SKM-1 (cell line): ENCODE measurements at regions not wholly inside any gene's neighbourhood (a gene's known extent, or its start where the extent isn't known, plus 50 kb on each side); places are given as distances from the start of the nearest gene placed in this dataset.

Source experiments
- DNase-seq: peaks from one replicate; lab custom pipeline; 2025; ENCODE audit not compliant: unreplicated experiment; lab: John Stamatoyannopoulos, UW

DNA sequence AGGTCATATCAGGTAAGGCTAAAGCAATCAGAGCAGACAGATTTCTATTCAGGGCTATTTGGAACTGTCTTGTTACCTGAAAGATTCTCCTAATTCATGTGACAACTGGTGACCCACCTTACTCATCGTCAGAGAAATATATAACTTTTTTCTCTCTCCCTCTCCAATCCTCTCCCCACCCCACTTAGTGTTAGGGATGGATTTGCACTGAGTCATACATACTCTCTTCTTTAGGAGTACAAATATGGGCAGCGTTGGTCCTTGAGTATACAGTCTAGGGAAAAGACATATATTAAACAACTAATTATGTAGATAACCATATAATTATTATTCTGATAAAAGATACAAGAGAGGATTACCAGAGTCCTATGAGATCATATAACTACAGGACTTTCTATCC is 246.3 kb downstream of the HHIPL2 start:
- no peak for DNase-seq

DNA sequence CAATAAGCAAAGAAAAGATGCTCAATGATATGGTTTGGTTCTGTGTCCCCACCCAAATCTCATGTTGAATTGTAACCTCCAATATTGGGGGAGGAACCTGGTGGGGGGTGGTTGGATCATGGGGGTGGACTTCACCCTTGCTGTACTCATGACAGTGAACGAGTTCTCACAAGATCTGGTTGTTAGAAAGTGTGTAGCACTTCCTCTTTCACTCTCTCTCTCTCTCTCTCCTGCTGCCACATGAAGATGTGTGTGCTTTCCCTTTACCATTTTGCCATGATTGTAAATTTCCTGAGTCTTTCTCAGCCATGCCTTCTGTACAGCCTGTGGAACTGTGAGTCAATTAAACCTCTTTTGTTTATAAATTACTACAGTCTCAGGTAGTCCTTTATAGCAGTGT is 248.4 kb downstream of the HHIPL2 start:
- no peak for DNase-seq

DNA sequence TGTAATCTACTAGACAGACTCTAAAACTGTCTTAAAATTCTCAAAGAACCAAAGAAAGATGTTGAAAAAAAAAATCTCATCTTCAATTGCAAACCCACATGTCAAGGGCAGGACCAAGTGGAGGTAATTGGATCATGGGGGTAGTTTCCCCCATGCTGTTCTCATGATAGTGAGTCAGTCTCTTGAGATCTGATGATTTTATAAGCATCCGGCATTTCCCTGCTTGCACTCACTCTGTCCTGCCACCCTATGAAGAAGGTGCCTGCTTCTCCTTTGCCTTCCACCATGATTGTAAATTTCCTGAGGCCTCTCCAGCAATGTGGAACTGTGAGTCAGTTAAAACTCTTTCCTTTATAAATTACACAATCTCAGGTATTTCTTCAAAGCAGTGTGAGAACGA is 257.0 kb downstream of the HHIPL2 start:
- DNase-seq = no peak

DNA sequence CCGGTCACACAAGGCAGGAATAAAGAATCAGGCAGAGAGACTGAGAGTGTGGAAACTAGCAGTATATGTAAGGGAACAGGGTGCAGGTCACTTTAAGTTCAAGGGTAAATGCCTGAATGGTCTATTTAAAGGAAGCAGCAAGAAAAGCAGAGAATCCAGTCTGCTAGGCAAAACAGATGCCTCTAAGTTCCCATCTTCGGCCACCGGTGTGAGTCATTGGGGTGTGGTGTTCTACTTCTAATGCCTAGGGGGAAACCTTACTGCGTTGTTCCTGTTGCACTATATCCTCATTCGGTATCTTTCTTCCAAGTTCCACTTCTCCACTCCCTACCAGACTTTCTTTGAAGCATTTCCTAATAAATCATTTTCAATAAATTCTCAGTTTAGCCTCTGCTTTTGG is 259.9 kb downstream of the HHIPL2 start:
- DNase-seq = peak; percentile 70

DNA sequence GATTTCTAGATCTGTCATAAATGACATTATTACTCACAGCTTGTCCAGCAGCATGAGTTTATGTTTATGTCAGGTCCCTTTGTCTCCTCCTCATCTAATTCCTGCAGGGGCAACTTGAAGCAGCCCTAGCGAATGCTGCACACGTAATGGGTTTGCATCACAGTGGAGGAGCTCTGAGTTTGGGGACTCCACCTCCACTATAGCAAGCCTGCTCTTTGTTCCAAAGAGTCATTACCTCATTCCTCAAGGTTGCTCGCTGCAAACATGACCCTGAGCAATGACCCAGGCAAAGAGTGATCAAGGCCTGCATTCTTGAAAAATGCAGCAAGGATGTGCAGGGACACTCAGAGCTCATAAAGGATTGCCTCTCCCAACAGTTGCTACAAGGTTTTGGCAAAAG is 261.9 kb downstream of the HHIPL2 start:
- no peak for DNase-seq

DNA sequence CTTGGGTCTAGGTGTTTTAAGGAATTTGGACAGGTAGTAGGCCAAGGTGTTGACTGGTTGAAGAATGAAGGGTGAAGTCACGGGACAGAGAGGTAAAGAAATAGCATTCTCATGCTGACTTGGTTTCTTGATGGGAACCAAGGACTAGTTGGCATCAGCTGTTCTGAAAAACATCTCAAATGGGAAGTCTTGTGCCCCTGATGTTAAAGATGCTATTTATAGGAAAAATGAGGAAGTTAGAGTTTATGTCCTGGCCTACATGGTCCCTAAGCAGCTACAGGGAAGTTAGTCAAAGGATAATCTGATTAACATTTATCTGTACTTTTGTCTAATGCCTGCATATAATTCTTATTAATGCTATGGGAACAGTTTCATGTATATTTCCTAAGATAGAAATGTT is 262.4 kb downstream of the HHIPL2 start:
- peak; percentile 39 for DNase-seq

DNA sequence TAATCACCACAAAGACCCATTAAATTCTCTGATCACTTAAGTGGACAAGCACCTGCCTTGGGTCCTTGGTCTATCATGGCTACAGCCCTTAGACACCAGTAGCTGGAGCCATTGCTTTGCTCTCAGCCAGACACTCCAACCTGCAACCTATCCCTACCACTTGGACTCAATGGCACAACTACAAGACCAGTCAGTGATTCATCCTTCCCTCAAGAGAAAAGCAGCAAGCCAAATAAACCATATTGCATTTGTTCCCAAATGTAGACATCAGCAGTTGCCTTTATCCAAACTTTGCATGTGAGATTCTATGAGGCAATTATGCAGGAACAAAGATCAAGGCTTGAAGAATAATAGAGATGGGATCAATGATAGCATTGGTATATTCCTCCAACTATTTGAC is 263.4 kb downstream of the HHIPL2 start:
- DNase-seq = no peak

DNA sequence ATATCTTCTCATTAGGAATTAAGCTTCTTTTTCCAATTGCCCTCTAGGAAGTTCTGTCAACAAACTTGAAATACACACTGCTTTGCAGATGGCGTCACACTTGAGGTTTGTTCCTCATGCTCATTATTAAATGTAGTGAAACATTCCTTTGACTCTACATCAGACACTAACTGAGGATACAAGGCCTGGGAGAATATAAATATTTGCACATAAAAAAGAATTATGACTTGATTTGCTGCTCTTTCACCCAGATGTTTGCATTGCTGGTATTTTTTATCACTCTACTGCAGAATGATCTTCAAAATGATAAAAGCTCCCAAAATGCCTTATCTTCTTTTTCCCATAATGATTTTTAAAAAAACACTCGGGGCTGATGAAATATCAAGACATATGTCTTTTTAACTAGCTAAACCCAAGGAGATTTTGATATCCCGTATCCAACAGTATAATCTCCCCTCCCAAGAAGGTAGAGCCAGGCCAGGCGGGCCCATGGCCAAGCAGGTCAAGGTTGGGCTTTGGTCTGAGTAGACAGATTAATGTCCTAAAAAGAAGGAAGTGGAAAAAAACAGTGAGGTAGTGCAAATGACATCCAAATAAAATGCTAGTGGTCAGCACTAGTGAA is 264.6 kb downstream of the HHIPL2 start:
- no peak for DNase-seq

DNA sequence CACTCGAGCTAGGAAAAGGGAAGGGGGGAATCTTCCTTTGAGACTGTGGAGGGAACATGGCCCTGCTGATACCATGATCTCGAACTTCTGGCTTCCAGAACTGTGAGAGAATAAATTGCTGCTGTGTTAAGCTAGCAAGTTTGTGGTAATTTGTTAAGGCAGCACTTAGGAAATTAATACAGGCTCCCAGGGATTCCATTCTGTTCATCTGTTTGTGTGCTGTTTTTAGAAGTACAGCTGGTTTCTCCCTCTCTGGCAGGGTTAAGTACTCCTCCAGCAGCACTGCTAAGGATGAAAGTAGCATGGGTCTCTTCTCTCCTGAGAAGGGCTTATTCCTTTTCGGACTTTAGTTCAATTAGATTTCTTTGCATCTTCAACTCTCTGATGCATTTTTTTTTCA is 268.3 kb downstream of the HHIPL2 start:
- no peak for DNase-seq

DNA sequence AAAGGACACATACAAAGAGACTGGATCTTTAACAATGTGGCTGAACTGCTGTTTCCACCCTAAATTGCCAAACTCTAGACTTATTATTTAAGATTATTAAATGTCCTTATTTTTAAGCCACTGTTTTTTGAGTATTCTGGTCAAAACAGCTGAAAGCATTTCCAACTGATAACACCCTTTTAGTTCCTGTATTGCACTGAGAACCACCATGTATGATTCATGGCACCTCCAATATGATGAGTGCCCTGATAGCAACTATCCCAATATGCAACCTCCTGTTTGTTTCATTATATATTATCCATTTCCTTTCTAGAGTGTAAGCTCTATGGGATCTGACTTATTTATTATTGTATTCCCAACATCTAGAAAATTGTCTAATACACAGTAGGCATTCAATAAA is 269.4 kb downstream of the HHIPL2 start:
- DNase-seq = no peak

DNA sequence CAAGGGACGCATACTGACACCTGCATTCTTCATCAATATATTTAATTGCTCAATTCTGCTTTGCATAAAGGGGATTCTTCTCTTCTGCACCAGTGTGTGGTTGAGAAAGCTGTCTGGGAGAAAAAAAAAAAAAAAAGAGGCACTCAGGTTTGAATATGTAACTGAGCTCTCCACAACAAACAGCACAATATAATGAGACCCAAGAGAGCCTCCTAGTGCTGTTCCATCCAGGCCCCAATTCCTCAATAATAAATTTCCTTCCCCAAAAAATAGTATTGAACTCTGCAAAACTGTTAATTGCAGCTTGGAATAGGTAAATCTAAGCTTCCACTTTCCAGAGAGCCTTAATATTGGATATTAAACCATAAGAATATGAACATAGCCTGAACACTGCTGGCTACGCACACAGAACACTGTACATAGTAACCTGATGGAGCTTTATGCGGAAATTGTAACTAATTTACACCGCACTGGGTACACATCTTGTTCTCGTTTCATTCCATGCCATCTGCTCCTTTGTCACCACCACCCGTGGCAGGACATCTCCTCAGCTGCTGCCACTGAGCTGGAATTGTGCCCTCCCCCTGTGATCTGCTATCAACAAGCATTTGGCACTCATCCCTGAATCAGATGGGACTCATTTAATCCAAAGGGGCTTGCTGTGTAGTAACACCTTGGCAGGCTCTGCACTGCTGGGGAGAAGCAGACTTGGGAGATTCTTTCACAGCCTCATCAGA is 272.0 kb downstream of the HHIPL2 start:
- DNase-seq = no peak

DNA sequence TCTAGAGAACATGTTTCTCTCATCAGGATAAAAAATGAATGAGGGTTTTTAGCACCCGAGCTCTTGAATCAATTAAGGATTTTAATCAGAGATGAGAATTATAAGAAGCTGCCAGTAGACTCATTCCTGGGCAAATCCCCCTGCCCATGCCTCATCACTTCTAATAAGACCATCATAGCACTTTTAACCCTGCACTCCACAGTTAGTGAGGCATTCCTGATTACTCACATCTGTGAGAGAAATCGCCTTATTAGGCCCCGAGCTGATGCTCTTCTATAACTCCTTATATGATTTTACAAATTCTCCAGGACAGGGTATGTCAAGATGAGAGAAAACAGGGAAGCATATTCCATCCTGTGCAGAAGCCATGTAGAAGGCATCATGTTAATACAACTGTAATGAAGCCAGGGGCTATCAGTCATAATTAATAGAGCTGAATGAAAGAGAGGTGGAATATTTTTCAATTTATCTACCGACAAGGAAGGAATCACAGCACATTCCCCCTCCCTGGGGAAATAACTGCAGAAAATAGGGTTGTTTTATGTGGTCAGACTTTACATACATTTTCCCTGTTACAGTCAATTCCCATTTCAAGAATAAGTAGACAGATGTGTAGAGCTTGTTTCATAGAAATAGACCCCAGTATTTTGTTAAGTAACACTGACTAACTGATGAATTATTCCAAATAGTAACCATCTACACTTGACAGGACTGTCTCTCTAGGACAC is 272.7 kb downstream of the HHIPL2 start:
- DNase-seq = no peak

DNA sequence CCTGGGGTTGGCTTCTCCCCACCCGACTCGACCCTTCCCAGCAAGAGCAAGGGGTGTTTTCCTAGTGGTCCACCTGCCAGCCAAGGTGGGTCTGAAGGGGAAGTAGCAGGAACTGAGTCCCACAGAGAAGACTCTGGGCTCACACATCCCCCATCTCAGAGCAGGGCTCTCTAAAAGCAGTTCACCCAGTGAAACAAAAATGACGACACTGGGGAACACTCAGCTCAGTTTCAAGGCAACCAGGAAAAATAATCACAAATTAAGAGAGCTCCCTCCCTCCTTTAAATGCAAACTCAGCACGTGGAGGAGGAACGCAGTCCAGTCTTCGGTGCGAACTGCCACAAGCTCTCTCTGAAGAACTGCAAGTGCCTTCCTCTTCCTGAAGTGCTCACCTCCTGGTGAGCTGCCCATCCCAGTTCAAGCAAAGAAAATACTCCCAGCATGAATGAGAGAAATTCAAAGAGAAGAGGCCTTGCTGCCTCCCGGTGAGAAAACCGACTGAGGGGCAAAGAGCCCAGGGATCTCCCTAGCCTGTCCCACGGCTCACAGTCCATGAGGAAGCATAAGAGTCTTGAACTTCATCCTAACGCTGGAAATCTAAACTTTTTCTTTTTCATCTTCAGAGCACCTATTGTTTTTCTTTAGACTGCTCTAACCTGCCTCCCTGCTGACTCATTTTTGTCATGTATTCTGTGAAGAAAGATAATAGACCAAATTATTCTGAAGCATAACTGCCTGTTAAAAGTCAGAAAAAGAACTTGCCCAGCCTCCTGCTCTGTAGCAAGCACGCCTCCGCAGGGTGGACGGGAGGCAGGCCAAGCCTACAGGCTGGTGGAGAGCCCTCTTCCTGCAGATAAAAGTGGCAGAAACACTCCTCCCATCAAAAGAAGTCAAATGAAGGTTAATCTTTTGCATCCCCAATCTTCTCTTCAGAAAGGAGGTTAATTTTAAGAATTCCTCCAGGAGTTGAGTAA is 281.4 kb downstream of the HHIPL2 start:
- DNase-seq = no peak

DNA sequence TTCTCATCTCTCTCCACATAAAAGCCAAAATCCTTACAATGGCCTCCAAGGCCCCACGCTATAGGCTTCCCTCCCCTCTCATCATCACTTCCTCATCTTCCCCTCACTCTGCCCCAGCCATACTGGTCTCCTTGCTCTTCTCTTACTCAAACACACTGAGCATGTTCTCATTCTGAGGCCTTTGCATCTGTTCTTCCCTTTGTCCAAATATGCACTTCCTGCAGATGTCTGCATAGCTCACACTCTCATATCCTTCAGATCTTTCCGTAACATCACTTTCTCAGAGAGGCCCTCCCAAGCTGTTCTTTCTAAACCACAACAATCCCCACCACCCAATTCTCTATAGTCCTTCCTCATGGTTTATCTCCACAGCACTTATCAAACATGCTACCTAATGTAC is 284.1 kb downstream of the HHIPL2 start:
- DNase-seq = no peak

DNA sequence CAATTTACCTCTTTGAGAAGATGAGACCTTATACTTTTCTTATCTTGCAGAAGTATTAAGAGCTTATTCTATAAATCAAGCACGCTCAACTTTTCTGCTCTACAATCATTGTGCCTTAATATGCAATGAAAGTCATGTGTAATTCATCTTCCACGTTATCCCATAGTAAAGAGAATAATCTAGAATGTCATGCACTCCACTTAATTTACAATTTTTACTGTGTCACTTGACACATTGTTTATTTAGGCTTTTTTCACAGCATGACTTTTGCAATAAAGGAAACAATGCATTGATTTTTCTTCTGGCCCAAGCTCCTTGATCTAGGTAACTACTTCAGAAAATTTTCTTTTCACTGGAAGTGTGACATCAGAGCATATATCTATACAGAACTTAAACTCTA is 290.9 kb downstream of the HHIPL2 start:
- no peak for DNase-seq

DNA sequence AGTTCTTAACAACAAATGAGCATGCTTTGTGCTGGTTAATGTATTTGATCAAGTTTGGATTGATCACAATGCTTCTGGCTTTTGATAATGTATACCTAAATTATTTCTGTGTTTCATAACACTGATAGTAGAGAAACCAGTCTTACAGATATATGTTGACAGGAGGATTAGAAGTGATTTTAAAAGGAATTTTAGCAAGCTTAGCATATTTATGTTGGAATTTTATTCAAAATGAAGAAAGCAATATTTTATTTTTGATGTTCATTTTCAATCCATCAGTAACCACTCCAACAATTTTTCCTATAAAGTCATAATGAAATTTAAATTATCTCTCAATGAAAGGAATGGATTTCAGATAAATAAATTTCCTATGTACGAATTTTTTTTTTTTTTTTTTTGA is 291.8 kb downstream of the HHIPL2 start:
- DNase-seq = no peak

DNA sequence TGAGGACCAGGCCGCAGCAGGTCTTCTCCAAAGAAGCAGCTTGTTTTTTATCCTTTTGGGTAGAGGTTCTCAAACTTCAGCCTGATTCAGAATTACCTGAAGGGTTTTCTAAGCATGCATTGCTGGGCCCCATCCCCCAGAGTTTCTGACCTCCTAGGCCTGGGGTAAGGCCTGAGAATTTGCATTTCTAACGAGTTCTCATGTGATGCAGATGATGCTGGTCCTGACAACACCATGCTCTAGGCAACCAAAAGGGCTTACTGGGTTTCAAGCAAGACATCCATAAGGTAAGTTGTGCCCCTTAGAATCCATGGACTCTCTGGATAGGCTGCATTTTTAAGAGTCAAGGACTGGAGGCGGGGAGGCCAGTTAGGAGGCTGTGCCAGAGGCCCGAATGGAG is 295.1 kb downstream of the HHIPL2 start:
- no peak for DNase-seq

DNA sequence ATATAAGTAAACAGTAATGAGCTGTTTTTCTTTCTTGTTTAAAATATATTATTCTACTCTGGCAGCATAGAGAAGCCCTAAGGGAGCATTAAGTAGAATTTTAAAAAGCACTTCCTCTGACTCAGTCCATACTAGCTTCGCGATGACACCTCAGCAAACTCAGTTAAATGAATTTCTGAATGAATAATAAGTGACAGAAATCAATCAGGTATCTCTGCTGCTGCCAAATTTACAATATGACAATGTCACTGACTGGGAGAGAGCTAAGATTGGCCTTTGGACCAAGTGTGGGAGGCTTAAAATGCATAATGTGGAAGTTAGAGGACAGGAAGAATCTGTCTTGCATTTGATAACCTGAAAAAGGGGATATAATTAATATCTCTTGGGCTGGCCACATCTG is 296.1 kb downstream of the HHIPL2 start:
- no peak for DNase-seq

DNA sequence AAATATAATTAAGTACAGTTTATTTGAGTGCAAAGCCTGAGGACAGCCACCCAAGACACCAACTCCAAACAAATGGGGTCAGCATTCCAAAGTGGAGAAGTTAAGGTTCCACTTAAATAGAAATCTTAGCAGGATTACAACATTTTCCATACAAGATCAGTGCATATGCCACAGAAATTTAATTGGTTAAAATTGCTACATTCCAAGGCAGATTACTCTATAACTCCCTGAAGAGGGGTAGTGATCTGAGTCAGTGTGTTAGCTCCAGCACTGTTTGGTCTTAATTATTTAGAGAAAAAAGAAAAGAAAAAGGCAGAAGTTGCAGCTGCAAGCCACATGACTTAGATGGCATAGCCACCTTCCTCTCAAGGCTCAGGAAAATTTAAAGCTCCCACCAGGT is 297.5 kb downstream of the HHIPL2 start:
- no peak for DNase-seq

DNA sequence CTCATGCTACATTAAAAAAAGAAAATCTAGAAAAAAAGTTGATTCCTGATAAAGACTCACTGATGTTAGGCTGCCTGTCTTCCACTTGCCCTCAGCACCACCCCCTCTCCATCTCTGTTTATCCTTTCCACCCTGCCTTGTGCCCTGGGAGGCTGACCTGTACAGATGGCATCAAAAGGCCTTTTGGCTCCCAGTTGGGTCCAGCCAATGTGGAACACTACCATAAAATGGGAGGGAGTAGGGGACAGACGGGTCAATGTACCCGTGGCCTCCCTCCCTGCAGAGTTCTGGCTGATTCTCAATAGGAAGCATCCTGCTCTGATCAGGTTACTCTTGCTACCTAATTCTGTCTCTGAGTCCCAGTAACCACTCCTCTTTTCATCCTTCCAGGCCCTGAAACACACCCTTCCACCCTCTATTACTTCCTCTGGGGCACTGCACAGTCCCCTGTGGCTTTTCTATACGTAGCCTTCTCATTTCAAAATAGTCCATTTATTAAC is 300.0 kb downstream of the HHIPL2 start:
- no peak for DNase-seq

DNA sequence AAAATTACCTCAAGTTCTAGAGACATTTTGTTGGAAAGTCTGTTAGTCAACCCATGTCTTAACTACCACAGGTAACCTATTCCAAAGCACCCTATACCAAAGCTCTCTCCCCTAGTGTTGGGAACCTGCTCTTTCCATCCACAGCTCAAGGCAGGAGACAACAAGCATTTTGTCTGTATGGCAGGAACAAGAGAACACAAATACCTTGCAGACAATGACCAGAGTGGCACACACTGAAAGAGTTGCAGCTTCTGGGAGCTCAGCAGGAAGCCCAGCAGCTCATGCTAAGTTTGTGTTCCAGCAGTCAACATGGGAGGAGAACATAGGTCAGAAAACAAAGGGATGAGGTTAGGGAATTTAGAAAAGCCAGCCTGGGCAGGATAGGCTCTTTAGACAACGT is 300.8 kb downstream of the HHIPL2 start:
- DNase-seq = no peak
